Esophagus muscularis mucosa (tissue), 3 donors: ENCODE measurements at regions not wholly inside any gene's neighbourhood (a gene's known extent, or its start where the extent isn't known, plus 50 kb on each side); places are given as distances from the start of the nearest gene placed in this dataset.

ENCODE experiments used
- POLR2A ChIP-seq: fragments of 450-650 bp; IDR thresholded peaks from one replicate; pipeline ENCODE4 v1.6.1; 2017; ENCODE audit warnings: antibody characterized with exemption, moderate library complexity, mild to moderate bottlenecking, low read depth
- POLR2AphosphoS5 ChIP-seq, 2 donors: sonication (generic); formaldehyde crosslinking; IDR thresholded peaks; one replicate each; pipeline ENCODE4 v1.6.1; 2017; ENCODE audit warnings: antibody characterized with exemption in 2 of 2
- TF ChIP-seq, protein P1 (sequence below), 3 experiments: fragments of 200-600 bp in 2 of 3; fragments of 450-650 bp in 1 of 3; sonication (generic) in 2 of 3; IDR thresholded peaks; one replicate each; pipeline ENCODE4 v1.5.1; 2017 to 2019; ENCODE audit warnings: antibody characterized with exemption in 3 of 3, mild to moderate bottlenecking in 2 of 3, moderate library complexity in 1 of 3

DNA sequence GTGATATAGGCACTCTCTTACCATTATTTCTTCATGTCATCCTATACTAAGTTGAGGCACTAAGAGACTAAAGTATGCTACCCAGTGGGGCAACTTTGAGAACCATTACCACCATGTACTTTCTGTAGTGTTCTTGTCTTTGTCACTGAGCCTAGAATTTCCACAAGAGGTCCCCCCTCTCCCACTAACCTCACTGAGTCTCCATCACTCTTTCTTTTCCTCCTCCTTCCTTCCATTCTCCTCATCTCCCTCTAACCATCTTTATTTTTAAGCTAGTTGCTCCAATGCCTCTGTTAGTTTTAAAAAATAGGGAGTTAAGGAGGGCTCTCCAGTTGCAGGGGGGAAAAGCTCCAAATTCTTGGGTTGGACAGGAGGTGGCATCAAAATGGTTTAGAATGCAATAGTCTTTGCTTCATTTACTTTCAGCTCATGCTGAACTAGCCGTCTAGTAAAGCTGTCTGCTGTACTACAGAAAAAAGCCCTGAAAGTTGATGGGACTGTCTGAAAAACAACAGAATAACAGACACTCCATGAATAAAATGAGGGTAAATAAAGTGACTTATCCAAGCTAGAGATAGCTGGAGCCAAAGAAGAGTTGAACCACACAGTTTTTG lies 85.1 kb upstream of the MYRIP start:
- TF ChIP-seq POLR2A (no peak), POLR2AphosphoS5 (IDR thresholded peaks at IDR 0.05) (no peak)
- TF ChIP-seq, protein P1, sequence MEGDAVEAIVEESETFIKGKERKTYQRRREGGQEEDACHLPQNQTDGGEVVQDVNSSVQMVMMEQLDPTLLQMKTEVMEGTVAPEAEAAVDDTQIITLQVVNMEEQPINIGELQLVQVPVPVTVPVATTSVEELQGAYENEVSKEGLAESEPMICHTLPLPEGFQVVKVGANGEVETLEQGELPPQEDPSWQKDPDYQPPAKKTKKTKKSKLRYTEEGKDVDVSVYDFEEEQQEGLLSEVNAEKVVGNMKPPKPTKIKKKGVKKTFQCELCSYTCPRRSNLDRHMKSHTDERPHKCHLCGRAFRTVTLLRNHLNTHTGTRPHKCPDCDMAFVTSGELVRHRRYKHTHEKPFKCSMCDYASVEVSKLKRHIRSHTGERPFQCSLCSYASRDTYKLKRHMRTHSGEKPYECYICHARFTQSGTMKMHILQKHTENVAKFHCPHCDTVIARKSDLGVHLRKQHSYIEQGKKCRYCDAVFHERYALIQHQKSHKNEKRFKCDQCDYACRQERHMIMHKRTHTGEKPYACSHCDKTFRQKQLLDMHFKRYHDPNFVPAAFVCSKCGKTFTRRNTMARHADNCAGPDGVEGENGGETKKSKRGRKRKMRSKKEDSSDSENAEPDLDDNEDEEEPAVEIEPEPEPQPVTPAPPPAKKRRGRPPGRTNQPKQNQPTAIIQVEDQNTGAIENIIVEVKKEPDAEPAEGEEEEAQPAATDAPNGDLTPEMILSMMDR (IDR thresholded peaks at IDR 0.05), result peak in 1 of 3 experiments; percentile 19
